HG03571 (cell line): ENCODE measurements at regions not wholly inside any gene's neighbourhood (a gene's known extent, or its start where the extent isn't known, plus 50 kb on each side); places are given as distances from the start of the nearest gene placed in this dataset.

Source experiments
- ATAC-seq: cut with Tn5 transposase; IDR thresholded peaks from one replicate; pipeline ENCODE4 v1.9.1; 2021; ENCODE audit not compliant: unreplicated experiment

DNA sequence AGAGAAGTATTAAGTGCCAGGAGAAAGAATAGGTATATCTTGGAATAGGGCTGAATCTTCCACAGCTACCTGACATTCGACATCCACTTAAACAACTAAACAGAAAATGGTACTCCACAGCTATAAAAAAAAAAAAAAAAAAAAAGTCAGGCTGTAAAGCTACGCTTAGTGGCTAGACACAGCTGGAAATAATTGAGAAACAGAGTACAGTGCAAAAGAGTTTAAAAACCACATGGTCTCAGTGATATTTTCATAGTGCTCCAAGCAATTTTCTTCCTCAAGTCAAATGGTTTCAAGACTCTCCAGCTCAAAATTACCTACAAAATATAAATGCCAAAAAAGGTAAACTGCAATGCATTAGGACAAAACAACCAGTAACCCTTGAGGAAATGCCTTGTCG lies 607.1 kb downstream of the KCNJ2 start:
- no peak for ATAC-seq

DNA sequence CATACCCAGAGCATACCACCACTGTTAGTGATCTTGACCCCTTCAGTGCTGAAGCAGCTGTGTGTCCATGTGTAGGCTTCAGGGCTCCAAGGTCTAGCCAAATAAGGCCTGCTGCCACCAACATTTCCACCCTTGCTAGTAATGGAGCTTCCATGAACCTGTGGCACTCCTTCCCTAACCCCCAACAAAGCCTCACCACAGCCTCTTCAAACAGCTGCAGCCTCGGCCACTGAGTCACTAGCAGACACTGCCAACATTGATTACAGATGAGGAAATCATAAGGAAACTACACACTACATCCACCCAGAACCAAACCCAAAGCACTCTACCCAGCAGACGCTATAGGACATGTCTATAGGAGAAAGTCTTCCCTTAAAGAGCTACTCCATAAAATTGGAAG lies 610.7 kb downstream of the KCNJ2 start:
- ATAC-seq = no peak

DNA sequence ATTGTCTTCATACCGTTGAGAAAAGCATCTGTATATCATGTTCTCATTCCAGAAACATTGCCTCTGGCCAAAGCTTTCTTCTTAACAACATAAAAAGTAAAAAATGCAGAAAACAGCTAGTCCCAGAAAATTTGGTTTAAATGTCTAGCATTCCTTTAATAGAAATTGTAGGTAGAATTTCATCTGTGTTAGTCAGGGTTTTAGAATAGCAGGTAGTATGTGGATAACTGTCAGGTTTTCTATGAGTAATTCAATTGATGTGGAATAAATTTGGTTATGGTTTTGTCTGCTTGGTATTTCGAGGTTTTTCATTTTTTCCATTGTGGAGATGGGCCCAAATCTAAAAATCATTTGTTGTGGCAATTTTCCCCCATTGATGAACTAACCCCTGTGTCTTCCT lies 616.7 kb downstream of the KCNJ2 start:
- no peak for ATAC-seq

DNA sequence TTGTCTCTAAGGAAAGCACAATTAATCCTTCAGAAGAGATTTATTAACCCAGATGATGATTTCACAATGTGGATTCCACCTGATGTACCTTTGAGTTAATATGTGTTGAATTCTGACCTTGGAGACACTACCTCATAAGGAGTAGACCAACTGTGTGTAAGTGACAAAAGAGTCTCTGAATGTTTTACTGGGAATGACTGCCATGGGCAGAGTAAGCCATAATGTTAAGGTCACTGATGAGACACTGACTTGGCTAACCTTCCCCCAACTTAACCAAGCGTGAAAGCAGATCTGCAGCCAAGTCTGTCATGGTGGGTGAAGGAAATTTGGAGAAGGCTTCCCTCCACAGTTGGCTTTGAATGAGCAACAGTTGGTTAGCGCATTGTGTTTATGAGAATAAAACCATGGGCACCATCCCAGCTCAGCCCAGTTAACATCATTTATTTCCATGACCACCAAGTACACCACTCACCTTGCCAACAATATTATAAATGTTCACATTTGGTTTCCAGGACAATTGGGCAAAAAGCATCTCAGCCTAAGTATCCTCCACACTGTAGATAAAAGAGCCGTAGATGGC lies 618.5 kb downstream of the KCNJ2 start:
- ATAC-seq = no peak

DNA sequence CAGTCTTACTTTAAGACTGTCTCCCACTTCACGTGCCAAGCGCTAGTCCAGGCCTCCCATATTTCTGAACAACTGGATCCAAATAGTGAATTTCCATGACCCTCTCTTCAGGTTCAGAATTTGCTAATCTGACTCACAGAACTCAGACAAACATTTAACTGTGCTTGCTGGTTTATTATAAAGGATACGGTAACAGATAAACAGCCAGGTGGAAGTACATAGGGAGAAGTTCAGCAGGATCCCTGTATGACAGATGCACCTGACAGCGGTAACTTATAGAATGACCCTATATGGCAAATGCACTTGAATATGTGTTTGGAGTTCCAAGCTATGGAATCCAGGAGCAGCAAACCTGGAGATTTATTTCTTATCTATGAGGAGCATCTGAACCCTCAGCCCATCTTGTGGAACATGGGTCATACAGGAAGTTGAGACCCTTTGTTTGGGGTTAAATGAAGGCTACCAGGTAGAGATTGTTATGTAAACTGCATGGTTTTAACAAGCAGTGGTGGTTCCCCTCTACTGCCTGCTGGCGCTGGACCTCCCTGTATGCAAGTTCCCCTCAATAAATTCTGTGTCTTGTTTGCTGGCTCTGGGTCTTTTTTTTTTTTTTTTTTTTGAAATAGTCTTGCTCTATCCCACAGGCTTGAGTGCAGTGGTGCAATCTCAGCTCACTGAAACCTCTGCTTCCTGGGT lies 622.6 kb downstream of the KCNJ2 start:
- no peak for ATAC-seq

DNA sequence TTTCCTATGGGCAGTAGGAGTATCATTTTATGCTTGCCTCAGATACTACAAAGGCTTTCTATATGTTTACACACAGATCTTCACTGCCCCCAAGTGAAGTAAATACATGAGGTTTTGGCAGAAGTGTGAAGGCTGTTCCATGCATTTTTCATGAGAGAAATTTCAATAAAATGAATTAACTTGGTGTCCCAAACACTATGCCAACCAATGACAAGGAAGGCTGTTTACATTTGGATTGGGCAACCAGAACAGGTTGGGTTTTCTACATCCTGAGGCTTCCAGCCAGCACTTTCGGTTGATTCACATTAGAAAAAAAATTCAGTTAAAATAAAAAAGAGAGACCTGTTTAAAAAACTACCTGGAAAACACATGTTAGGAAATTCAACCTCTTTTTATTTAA lies 625.4 kb downstream of the KCNJ2 start:
- no peak for ATAC-seq

DNA sequence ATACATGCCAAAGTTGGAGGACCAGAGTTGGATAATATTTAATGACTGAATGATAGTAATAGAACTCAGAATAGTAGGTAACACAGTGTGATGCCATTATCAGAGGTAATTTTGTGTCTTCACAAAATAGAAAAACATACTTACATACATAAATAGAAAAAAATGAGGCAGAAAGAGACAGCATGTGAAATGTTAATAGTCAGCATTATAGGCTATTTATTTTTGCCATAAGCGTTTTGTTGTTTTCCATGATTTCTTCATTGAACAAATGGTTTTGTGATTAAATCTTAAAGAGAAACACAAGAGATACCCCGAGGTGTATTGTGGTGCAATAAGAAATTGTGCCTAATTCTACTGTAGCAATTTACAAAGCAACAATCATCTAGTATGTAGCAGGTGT lies 626.3 kb downstream of the KCNJ2 start:
- ATAC-seq = no peak

DNA sequence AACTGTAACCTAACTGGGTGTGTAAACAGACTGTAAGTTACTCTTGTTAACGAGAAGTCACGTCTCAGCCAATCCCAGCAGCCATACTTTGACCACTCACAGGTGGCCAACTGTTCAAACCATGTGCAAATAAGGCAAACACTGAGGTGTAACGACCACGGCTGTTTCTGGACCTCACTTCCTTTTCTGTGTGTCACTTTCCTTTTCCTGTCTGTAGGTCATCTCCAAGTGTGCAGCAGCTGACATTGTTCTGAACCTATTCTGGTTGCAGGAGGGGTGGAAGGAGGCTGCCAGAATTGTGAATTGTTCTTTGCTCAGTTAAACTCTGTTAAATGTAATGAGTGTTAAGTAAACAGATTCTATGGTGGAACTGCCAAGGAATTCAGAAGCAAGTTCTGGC lies 627.4 kb downstream of the KCNJ2 start:
- no peak for ATAC-seq

DNA sequence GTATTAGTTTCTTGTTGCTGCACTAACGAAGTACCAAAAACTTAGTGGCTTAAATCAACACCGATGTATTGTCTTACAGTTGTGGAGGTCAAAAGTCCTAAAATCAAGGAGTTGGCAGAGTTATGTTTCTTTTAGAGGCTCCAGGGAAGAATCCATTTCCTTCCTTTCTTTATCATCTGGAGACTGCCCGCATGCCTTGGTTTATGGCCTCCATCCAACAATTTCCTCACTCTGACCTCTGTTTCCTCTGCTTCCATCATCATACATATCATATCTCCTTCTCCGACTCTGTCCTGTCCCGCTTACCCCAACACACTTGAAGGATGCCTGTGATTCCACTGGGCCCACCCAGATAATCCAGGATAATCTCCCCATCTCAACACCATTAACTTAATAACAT lies 627.8 kb downstream of the KCNJ2 start:
- no peak for ATAC-seq

DNA sequence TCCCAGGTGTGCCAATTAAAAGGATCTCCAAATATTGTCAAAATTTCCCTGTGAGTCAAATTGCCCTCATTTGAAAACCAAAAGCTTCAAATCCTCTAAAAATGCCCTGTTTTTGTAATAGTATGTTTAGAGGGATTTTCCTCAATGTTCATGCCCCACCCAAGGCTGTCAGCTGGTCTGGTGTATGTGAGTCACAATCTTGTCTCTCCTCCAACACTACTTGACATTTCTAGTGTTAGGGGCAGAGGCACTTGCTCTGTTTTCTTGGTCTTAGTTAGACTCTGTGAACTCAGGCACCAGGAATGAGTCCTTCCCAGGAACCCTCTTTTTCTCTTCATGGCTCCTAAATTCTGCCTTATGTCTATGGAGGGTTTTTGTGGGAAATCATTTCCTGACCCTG lies 634.8 kb downstream of the KCNJ2 start:
- ATAC-seq = no peak

DNA sequence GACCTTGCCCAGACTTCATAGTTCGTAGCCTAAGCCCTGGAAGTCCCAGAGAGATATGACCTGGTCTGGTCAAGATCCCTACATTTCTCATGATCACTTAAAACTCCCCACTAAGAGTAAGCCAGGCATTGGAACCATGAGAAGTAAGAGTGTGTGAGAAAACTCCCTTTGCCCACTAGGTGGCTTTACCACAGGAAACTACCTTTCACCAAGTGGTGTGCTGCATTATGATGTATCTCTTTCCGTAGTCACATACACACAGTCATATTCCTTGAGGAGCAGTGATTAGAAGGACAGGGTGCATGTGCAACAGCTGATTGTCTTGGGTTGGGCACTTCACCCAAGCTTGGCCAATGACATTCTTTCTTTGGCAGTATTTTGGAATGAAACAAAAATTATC lies 639.3 kb downstream of the KCNJ2 start:
- ATAC-seq = no peak

DNA sequence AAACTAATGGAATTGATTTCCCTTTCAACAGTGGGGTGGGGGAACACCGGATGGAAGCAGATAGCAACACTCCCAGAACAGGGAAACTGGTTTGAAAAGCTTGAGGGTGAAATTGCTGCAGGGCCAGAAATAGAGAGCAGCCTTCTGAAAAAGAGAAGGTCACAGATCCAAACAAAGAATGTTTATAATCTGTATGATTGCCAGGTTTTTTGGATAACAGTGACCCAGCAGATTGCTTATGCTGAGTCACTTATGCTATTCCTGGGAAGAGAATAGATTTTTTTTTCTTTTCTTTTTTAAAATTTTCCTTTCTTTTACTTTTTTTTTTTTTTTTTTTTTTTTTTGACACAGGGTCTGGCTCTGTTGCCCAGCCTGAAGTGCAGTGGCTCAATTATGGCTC lies 641.3 kb downstream of the KCNJ2 start:
- ATAC-seq = no peak

DNA sequence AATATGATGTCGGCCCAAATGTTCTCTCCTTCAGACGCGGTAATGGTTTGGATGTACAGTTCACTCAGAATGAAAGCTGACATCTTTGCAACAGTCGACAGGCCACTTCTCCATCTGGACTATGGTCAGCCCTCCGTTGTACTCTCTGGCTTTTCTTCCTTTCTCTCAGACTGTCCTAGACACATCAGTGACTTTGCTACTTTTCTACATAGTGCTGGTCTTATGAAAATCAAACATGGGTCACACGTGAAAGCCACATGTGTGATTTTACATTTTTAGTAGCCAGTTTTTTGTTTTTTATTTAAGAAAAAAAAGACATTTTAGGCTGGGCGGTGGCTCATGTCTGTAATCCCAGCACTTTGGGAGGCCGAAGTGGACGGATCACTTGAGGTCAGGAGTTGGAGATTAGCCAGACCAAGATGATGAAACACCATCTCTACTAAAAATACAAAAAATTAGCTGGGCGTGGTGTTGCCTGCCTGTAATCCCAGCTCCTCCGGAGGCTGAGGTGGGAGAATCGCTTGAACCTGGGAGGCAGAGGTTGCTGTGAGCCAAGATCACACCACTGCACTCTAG lies 644.1 kb downstream of the KCNJ2 start:
- no peak for ATAC-seq

DNA sequence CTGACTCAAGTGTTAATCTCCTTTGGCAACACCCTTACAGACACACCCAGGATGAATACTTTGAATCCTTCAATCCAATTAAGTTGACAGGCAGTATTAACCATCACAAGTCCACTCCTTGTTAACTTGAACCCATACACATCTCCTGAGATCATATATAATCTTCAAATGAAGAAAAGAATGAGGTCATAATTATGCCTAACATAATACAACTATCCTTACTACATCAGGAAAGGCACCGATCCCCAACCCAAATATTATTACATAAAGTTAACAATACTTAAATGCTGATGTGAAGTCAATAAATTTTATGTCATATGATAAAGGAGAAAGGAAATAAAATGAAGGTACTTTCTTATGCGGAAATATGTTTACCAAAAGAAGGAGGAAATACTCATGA lies 649.9 kb downstream of the KCNJ2 start:
- ATAC-seq = no peak

DNA sequence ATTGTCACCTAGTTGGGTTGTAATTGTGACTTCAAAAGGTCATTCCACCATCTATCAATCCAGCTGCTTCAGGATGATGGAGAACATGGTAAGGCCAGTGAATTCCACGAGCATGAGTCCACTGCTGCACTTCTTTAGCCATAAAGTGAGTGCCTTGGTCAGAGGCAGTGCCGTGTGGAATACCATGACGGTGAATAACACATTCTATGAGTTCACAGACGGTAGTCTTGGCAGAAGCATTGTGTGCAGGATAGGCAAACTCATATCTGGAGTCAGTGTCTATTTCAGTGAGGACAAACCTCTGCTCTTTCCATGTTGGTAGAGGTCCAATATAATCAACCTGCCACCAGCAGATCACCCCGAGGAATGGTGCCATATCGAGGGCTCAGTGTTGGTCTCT lies 650.9 kb downstream of the KCNJ2 start:
- ATAC-seq = no peak

DNA sequence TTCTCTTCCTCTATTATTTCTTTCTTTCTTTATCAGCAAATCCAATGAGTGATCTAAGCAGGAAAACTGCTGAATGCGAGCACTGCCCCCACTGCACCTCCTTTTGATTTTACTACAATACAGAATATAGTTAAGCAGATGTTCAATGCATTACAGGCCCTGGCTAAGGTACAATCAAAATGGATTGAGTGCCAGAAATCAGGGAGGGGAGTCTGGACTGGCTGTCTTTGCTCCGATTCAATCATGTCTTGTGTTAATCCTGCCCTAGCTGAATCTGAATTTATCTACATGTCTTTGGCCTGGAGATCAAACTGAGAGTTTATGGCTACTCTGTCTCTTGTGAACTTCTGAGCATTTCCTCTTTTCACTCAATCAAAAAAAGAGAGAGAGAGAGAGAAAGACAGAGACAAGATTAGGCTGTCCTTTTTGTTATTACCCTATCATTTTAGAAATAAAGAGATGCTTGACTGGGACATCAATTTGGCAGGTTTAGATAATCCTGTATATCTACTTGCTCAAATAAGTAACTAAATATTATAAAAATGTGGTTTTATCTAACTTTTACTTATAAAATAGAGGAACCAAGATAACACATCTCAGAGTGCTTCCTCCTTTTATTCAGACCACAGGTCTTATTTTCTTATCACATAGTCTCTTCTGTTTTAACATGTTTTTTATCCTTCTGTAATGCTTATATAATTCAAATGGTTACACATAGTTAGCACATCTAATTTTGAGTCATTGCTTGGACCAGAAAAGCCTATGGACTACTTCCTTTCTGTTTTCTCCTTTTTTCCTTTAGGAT lies 656.2 kb downstream of the KCNJ2 start:
- no peak for ATAC-seq

DNA sequence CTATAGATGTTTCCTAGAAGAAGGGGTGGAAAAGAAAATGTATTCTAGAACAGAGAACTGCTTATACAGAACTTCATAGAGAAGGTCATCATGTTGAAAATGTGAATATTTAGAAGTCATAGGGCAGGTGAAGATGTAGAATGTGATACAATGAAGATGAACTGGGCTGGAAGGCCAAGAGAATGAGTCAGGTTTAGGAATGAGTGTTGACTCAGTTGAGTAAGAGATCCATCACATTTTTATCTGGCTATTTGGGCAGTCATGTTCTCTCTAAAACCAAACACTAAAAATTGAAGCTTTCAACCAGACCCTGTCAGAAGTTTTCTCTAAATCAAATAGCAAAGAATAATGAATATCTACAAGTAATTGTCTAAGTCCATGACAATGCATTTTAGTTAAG lies 660.5 kb downstream of the KCNJ2 start:
- ATAC-seq = no peak

DNA sequence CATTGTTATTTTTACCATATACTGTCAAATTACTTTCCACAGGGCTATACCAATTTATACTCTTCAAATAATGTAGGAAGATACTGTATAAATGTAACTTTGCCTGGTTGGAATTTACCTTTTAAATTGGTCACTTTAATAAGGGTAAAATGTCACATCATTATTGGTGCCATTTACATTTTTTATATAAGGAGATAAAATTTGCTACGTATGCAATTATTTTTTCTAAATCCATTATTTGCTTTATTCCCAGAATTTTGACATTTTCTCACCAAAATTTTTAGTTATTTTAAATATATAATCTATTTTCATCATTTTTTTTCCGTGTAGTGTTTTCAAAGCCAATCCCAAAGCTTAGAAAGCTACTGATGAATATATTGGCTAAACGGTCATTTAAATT lies 664.7 kb downstream of the KCNJ2 start:
- ATAC-seq = no peak

DNA sequence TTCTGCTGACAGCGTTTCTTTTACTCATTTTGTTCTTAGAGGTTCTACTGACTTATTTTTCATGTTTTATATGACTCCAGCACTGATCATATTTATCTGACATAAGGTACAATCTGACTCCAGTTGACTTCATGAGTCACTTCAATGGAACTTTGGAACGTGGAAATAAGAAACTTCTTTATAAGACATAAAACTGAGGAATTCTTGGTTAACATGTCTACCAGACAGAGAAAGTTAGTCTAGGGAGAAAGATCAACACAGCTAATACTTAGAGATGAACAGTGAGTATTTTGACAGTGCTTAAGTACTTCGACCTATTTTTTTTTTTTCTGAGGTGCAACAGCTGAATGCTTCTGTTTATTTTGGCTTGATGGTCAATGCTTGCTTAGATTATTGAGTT lies 679.5 kb downstream of the KCNJ2 start:
- ATAC-seq = no peak

DNA sequence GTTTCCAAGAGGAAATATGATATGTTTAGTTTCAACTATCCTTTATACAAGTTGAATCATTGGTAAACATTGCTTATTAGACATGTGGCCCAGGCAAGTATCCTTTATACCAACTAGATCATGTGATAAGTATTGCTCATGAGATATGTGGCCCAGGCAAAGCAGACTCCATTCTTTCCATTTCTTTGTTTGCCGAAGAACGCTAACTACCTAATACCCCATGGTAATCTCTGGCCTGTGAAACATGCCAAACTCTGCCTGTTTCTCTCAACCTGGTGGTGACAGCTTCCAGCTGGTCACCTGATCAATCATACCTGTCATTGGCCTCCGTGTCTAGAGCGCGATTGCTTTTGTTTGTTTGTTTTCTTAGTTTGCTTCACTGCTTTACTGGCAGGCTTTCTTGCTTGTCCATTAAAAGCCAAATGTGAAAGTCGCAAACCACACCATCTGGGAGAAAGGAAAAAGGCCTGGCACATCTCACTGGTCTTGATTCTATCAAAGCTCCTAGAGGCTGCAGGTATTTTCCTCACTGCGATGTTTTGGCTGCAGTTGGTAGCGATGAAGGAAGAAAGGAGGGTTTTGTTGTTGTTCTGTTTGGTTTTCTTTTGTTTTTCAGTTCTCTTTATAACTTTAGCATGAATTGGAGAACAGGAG lies 686.2 kb downstream of the KCNJ2 start:
- ATAC-seq = no peak

DNA sequence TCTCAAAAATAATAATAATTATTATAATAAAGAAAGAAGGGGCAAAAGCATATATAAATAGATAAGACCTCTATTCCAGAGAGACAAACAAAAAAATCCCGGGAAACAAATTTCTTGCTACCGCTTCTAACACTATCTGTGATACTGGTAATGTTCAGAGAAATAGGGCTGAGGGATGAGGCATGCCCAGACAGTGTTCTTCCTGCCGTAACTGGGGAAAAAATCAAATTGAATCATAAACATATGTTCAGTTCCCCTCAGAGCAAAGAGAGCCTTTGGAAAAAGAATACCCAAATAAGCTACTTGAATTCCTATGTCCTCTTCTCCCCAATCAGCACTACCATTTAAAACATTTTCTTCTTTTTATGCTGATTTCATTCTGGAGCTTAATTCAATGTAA lies 688.0 kb downstream of the KCNJ2 start:
- ATAC-seq = no peak

DNA sequence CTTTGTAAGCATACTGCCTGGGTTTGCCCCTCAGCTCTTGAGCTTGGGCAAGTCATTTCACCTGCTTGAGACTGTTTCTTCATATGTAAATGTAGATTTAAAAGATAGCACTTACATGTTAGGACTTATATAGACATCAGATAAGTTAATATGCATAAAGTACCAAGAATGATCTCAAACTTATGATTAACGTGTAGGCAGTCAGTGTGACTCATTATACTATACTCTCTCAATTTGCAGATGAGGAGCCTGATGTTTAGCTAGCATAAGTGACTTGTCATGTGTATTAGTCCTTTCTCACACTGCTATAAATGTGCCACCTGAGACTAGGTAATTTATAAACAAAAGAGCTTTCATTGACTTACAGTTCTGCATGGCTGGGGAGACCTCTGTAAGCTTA lies 690.5 kb downstream of the KCNJ2 start:
- no peak for ATAC-seq
